ENCODE measurements at regions not wholly inside any gene's neighbourhood (a gene's known extent, or its start where the extent isn't known, plus 50 kb on each side); places are given as distances from the start of the nearest gene placed in this dataset.

GRCh38 chr20:60310560-60311349 is 352.5 kb downstream of the CDH26 start:
- DNase-seq, result no peak
- TF ChIP-seq CTCF (IDR thresholded peaks at IDR 0.05), result no peak
- no peak overlapping the region for H3K27ac ChIP-seq
- H3K4me3 ChIP-seq, result no peak overlapping the region
- H3K27me3 ChIP-seq, result peaks cover 0 to 7% (median 0%) of the 10 kb centered on the region in 7 donors
- peaks cover 0 to 5% (median 0%) of the 10 kb centered on the region in 9 donors for H3K4me1 ChIP-seq
- 83 to 92% methylated on average over 13 of the region's 13 CpGs for WGBS, 2 donors
- no peaks in the 10 kb centered on the region for H3K9me3 ChIP-seq
- no peaks in the 10 kb centered on the region for H3K36me3 ChIP-seq
- intact Hi-C loops (cut with DNase I), result no loop called here
- ATAC-seq, result no peak

- H3K27me3 ChIP-seq, result peaks cover 0 to 9% (median 0%) of the 10 kb centered on the region in 7 donors
- no peak overlapping the region for H3K27ac ChIP-seq
- no peak overlapping the region for H3K4me3 ChIP-seq
- ATAC-seq, result no peak
- no peak for DNase-seq
- H3K36me3 ChIP-seq, result no peaks in the 10 kb centered on the region
- no peaks in the 10 kb centered on the region for H3K4me1 ChIP-seq
- H3K9me3 ChIP-seq, result no peaks in the 10 kb centered on the region
- intact Hi-C loops (cut with DNase I), result no loop called here
- WGBS, 2 donors, result 76 to 89% methylated on average over 8 to 9 of the region's 9 CpGs
- no peak for TF ChIP-seq CTCF (IDR thresholded peaks at IDR 0.05)
These were observed 355.0 kb downstream of the CDH26 start for GRCh38 chr20:60313191-60313590.

GRCh38 chr20:60313614-60314013 is 355.4 kb downstream of the CDH26 start:
- Histone ChIP-seq H3K4me1 (no peaks in the 10 kb centered on the region), H3K9me3 (no peaks in the 10 kb centered on the region), H3K36me3 (no peaks in the 10 kb centered on the region), H3K4me3 (no peak overlapping the region), H3K27me3 (peaks cover 0 to 9% (median 0%) of the 10 kb centered on the region in 7 donors), H3K27ac (no peak overlapping the region)
- intact Hi-C loops (cut with DNase I), result no loop called here
- no peak for TF ChIP-seq CTCF (IDR thresholded peaks at IDR 0.05)
- WGBS, 2 donors, result 67 to 77% methylated on average over 5 of the region's 5 CpGs
- ATAC-seq, result no peak
- no peak for DNase-seq

- no peak for TF ChIP-seq CTCF (IDR thresholded peaks at IDR 0.05)
- ATAC-seq, result no peak
- intact Hi-C loops (cut with DNase I), result no loop called here
- Histone ChIP-seq H3K27ac (no peak overlapping the region), H3K4me1 (no peaks in the 10 kb centered on the region), H3K4me3 (no peak overlapping the region), H3K27me3 (peaks cover 0 to 7% (median 0%) of the 10 kb centered on the region in 7 donors), H3K9me3 (no peaks in the 10 kb centered on the region), H3K36me3 (no peaks in the 10 kb centered on the region)
- 88 to 94% methylated on average over 3 of the region's 3 CpGs for WGBS, 2 donors
- DNase-seq, result no peak
These were observed 356.5 kb downstream of the CDH26 start for GRCh38 chr20:60314727-60315126.

All from heart right ventricle (tissue), 16 donors.